ENCODE measurements at regions not wholly inside any gene's neighbourhood (a gene's known extent, or its start where the extent isn't known, plus 50 kb on each side); places are given as distances from the start of the nearest gene placed in this dataset.
"Not testable (repeated sequence)": the region's sequence is repeated elsewhere in the genome, so short reads cannot be mapped to it uniquely, and the experiment has no call there.

DNA sequence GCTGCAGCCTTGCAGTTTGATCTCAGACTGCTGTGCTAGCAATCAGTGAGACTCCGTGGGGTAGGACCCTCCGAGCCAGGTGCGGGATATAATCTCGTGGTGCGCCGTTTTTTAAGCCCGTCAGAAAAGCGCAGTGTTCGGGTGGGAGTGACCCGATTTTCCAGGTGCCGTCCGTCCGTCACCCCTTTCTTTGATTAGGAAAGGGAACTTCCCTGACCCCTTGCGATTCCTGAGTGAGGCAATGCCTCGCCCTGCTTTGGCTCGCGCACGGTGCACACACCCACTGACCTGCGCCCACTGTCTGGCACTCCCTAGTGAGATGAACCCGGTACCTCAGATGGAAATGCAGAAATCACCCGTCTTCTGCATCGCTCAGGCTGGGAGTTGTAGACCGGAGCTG, 203.2 kb downstream of the SNCAIP start:
- H3K4me3 ChIP-seq (ENCODE audit: low read length); DNase-seq (ENCODE audit: low read depth, low spot score): not testable (repeated sequence)

DNA sequence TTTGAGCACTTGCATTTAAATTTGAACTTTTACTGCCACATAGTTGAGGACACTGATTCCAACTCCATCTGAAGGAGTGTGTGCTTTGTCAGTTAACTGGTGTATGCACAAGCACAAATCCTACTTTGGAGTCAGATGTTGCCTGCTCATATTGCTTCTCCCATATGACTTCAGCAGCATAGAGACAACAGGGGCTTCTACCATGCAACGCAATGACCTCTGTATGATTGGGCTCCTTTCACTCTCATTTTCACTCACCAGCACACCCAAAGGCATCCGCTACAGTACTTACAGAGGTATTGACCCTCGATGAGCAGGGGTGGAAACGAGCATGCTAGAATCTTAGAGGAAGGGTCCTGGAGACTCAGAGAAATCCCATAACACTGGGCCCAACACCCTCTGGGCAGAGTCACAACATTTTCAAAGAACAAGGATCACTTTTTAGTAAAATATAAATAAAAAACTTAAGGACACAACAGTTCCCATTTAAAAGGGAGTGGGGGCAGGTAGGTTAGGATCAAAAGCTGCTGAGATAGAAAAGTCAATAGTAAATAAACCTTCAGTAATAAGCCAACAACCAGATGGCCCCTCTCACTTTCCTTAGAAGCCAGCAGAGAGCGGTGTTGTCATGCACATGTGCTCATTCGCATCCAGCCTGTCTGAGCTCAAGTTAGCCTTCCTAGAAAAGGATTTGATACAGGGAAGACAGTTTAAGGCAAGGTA, 203.8 kb downstream of the SNCAIP start:
- peak; percentile 22 for DNase-seq (ENCODE audit: low read depth, low spot score)
- no peak overlapping the region for H3K4me3 ChIP-seq (ENCODE audit: low read length)

DNA sequence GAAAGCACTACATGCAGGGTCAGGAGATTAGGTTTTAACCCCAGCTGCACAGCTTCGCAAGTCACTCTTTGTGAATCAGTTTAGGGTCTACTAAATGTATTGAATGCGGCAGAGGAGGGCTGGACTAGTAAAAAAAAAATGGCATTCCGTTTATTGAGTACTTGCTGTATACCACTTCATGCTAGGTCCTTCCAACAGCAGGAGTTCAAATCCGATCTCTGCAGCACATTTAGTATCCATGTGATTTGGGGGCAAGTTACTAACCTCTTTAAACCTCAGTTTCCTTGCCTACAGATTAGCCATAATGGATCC, 204.4 kb downstream of the SNCAIP start:
- no peak overlapping the region for H3K4me3 ChIP-seq (ENCODE audit: low read length)
- DNase-seq (ENCODE audit: low read depth, low spot score) = no peak

DNA sequence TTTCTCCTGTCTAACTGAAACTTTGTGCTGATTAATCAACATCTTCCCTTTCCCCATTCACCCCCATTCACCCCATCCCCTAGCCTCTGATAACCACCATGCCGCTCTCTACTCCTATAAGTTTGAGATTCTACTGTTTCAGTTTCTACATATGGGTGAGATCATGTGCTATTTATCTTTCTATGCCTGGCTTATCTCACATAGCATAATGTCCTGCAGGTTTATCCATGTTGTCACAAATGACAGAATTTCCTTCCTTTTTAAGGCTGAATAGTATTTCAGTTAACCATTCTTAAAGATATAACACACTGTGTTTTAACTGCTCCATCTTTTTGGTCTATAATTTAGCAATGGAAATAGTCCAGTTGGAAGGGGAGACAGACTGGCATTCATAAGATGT, 205.1 kb downstream of the SNCAIP start:
- no peak for DNase-seq (ENCODE audit: low read depth, low spot score)
- no peak overlapping the region for H3K4me3 ChIP-seq (ENCODE audit: low read length)

DNA sequence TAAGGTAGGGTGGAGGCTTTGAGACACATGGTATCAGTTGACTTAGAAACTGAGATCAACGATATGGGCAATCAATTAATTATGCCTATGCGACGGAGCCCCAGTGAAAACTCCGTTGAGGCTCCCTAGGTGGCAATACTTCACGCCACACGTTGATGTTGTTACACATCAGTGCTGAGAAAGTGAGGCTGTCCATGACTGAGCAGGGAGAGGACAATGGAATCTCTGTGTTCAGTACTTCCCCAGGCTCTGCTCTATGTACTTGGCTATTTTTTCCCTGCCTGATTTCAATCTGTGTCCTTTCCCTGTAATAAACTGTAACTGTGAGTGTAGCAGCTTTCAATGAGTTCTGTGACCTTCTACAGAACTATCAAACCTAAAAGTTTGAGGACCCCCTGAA, 211.7 kb downstream of the SNCAIP start:
- DNase-seq (ENCODE audit: low read depth, low spot score) = no peak
- no peak overlapping the region for H3K4me3 ChIP-seq (ENCODE audit: low read length)

DNA sequence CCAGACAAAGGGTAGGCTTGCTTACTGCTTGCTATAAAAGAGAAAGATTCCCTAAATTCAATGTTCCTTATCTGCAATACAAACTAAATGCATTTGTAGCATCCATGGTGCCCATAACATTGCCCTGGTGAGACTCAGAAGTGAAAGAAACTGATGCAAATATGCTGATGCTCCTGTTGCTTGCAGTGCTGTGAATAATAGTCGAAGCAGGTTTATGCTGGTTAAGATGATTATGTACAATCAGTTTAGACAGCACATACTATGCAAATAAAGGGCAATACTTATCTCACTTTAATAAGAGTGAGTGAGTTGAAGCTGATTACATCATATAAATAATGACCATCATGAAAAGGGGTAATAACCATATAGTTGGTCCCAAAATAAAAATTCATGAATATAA, 215.5 kb downstream of the SNCAIP start:
- DNase-seq (ENCODE audit: low read depth, low spot score) = no peak
- no peak overlapping the region for H3K4me3 ChIP-seq (ENCODE audit: low read length)

DNA sequence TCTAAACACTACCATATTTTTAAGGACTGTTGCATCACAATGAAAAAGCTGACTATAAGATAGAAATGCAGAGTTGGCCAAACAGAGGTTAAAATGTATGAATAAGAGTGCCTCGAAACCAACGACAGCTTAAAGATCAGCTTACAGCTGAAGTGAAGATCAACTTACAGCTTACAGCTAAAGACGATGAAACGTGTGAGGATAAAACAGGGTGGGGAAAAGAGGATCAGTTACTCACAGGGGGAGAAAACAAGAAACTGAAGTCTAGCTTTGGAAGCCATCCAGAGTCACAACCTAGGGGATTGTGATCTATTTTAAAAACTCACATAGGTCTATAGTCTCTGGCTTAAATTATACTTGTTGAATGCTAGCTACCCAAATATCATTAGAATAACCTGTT, 220.0 kb downstream of the SNCAIP start:
- no peak for DNase-seq (ENCODE audit: low read depth, low spot score)

DNA sequence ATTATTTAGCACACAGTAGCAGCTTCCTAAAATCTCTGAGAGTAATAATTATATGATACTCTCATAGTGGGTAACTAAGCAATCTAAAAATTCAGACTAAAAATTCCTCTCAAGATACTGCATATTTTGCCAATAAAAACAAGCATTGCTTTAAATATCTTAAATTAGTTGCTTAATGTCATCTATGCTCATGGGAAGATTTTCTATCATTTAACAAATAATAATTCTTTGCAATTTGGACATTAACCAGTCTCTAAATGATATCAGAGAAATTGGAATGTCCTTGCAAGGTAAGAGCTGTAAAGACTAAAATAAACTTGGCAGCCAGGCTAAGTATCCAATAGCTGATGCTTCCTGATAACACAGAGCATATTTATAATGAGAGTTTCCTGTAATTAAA, 221.8 kb downstream of the SNCAIP start:
- no peak for DNase-seq (ENCODE audit: low read depth, low spot score)
- no peak overlapping the region for H3K4me3 ChIP-seq (ENCODE audit: low read length)

More for the DNA sequence above, 220.0 kb downstream of the SNCAIP start:
- H3K4me3 ChIP-seq (ENCODE audit: low read length) = no peak overlapping the region

DNA sequence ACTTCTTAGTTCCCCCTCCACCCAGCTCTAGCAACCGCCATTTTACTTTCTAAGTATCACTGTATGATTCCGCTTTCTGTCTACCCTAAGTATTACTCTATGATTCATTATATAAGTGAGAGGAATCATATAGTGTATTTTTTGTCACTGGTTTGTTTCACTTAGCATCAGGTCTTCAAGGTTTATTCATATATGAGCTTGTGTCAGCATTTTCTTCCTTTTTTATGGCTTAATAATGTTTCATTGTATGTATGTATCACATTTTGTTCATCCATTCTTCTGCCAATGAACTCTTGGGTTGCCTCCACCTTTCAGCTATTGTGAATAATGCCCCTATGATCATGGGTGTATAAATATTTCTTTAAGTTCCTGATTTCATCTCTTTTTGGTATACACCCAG, 222.8 kb downstream of the SNCAIP start:
- no peak overlapping the region for H3K4me3 ChIP-seq (ENCODE audit: low read length)
- DNase-seq (ENCODE audit: low read depth, low spot score) = no peak

DNA sequence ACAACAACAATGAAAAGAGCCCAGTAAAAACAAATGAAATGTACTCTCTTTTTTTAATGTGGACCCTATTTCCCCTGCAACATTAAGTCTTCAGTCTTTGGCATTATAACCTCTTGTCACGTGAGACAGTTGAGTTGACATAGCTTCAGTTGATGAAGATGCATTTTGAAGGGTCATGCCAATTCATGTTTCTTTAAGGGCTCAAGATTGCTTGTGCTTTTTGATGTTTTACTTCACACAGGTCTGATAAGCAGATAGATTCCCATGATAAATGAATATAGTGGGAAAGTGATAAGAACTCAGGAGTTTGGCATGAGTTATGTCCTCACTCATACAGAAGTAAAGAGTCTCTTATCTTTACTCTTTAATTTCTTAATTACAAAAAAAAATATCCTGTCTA, 229.4 kb downstream of the SNCAIP start:
- H3K4me3 ChIP-seq (ENCODE audit: low read length) = no peak overlapping the region
- DNase-seq (ENCODE audit: low read depth, low spot score) = no peak

DNA sequence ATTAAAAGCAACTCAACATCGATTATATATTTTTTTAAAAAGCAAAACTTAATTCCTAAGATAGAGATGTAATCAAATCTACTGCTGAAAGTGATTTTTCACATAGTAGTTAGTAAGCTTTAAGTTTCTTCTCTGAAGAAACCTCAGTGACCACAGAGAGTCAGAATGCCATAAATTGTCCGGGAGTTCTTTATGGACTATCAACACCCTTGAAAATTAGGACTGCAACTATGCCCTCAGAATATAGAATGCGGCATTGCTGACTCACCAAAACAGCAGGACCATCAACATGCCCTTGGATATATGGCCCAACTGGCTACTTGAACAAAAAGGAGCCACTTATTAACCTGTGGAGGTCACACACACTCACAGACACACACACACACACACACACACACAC, 228.9 kb upstream of the SNX2 start:
- no peak for DNase-seq (ENCODE audit: low read depth, low spot score)
- H3K4me3 ChIP-seq (ENCODE audit: low read length) = no peak overlapping the region

DNA sequence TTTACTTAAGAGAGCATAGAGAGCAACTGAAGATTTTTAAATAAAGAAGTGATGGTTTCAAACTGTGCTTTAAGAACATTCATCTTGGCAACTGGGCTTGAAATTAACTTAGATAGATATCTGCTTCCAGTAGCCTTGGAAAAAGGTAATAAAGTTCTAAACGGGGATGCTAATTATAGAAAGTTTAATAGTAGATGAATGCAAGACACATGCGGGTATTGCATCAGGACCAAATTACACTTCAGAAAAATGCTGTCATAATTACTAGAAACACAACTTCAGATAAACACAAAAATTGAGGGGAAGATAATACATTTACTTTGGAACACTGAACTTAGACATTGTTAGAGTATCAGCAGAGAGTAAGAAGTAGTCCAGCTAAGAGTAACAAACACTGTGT, 227.7 kb upstream of the SNX2 start:
- no peak for DNase-seq (ENCODE audit: low read depth, low spot score)
- no peak overlapping the region for H3K4me3 ChIP-seq (ENCODE audit: low read length)

DNA sequence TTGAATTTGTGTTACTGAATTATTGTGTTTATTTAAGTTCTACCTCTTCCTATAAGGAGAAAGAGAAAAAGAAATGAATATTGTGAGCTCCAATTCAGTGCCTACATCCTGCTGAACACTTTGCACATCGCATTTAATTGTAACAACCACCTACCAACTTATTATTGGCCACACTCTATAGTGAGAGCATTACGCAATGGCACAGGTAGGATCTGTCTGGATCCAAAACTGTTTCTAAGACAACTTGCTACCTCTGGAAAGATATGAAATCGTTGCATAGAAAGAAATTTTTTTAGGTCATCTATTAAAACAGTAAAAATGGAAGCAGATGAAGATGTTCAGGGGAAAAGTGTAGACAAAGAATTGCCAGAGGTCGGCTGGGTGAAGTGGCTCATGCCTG, 227.2 kb upstream of the SNX2 start:
- DNase-seq (ENCODE audit: low read depth, low spot score) = no peak

DNA sequence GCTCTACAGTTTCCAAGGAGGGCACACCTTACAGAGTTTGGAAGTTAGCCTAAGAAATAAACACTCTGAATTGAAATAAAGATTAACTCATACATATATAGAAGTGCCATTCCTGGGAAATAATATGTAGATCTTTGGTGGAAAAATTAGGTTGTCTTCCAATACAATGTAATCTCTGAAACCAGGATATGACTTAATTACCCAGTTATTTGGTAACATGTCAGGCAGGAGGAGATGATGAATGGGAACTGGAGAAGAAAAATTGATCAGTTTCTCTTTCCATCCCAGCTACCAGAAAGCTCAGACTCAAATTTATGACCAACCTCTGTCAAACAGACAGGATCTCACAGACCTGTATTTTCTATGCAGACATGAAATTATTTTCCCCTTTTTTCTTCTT, 215.2 kb upstream of the SNX2 start:
- H3K4me3 ChIP-seq (ENCODE audit: low read length) = no peak overlapping the region
- no peak for DNase-seq (ENCODE audit: low read depth, low spot score)

More for the DNA sequence above, 227.2 kb upstream of the SNX2 start:
- no peak overlapping the region for H3K4me3 ChIP-seq (ENCODE audit: low read length)

DNA sequence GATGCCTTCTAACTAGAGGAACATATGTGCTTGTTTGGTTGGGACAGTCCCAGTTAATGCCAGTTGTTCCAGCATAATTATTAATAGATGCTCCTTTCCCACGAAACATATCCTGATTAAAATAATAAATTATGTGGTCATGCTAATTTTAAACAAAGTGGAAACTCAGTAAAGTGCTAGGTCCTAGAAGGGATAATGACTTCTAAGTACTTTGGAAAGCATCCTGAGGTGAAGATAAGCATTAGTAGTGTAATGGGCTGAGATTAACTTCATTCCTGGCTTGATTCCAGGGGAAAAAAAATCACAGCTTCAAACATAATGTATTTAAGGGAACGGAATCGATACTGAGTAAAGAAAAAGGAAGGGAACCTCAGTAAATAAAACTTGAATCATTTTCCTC, 213.7 kb upstream of the SNX2 start:
- no peak for DNase-seq (ENCODE audit: low read depth, low spot score)
- no peak overlapping the region for H3K4me3 ChIP-seq (ENCODE audit: low read length)

DNA sequence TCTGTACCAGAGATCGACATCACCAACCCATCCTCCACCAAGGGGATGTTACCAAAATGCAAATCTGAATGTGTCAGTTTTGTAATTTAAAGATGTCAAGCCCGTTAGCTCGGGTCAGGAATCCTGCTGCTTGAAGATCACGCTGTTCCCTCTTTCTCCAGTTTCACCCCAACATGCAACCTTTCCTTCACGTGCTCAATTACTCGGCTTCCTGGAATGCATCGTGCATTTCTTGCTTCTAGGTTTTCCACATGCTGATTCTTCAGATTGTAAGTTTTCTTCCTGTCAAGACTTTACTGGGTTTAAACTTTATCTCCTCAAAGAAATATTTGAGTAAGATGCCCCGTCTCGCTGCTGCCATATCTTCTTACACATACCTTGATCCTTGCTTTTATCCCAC, 209.5 kb upstream of the SNX2 start:
- no peak for DNase-seq (ENCODE audit: low read depth, low spot score)
- H3K4me3 ChIP-seq (ENCODE audit: low read length) = no peak overlapping the region

DNA sequence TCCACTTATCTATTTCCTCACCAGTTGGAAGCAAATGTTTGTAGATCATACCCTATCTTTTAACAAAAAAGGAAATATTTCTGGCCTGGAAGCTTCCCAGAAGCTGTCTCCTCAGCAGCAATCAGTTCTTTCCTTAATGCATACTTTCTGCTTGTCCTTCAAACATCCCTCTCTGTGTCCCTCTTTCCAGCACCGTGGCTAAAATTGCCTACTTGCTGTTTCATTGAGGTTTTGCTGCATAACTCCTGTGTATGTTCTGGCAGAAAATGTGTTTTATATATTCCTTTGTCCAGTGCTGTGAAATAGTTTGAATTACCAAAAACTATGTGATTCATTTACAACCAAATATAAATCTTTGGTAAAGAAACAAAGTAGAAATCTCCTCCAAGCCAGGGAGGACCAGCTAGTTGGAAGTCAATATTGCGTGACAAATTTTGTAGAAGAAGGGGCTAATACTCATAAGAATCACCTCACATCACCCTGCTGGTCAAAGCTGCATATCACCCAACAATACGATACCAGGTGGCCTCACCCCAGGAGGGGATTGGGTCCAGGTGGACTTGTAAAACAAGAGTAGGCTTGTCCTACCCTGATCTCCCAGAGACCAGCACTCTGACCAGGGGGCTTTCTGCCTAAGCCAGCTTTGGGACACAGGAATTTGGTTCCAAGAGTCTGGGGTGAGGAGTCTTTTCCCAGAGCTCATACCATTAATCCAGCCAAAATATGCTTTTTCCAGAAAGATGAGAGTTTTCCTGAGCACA, 198.4 kb upstream of the SNX2 start:
- no peak for DNase-seq (ENCODE audit: low read depth, low spot score)

DNA sequence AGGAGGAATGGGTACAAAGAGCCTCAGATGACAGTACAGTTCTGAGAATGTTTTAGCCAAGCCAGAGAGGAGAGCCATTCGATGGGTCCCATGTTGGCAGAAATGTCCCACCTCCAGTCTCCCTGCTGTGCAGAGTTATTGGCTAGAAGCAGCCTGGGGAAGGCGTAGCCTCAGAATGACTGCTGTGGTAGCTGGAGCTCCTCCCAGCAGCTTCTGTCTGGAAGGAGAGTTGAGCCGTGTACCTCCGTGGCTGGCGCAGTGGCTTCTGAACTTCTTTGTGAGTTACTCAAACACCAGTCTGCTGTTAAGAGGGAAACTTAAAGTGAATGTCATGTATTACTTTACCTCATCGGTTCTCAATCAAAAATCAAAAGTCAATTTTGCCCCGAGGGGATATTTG, 193.3 kb upstream of the SNX2 start:
- peak; percentile 3 for DNase-seq (ENCODE audit: low read depth, low spot score)
- H3K4me3 ChIP-seq (ENCODE audit: low read length) = no peak overlapping the region

More for the DNA sequence above, 198.4 kb upstream of the SNX2 start:
- H3K4me3 ChIP-seq (ENCODE audit: low read length) = no peak overlapping the region

DNA sequence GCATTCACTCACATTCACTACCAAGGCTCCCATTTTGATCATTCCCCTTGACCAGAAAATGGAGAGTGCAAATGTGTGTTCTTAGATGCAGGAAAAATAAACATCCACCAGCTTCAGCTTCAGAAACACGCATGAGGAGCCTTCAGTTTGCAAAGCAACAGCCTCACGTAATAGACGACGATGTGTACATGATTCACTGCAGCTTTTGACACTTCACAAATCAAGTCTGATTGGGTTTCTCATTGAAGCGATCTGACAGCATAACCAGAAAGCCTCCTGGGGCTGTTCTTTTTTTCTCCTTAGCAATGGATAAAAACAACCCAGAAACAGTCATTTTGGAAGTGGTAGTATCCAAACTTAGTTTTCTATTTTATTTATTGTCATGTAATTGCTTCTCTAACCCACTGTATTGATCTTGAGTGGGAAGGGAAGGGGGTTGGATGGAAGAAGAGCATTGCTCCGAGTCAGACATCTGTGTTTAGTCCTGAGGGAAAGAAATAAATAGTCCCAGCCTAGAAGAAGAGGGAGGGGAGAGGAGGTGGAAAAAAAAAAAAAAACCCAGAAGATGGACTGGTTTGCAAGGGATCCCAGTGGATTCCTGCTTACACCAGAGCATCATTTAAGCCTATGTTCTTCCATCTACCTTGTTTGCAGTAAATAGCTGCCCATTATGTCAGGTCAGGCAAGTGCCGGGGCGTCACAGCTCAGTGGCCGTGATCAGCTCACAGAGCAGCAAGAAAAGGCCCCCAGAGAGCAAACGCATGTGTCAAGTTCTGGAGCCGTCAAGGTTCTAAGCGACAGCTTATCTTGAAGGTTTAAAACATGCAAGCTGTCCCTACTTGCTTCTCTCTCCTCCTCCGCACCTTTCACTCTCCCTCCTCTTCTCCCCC, 190.2 kb upstream of the SNX2 start:
- H3K4me3 ChIP-seq (ENCODE audit: low read length) = no peak overlapping the region
- DNase-seq (ENCODE audit: low read depth, low spot score) = no peak

DNA sequence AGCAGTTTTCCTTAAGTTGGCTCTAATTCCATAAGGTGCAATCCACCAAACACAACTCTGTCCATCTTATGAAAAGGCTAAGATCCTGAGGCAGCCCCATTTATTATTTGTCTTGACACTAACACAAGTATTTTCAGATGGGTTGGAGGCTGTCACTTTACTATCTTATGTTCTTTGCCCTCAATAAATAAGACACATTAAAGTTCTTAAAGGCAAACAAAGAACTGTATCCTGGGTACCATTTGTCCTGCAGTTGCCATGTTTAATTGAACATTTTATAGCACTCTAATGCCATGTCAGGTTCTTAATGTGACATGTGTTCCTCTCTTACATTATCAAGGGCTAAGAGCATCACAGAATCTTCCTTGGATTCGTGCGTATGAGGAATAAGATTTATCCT, 189.5 kb upstream of the SNX2 start:
- DNase-seq (ENCODE audit: low read depth, low spot score) = no peak
- H3K4me3 ChIP-seq (ENCODE audit: low read length) = no peak overlapping the region

All from Jurkat, Clone E6-1 (cell line).